ENCODE measurements at regions not wholly inside any gene's neighbourhood (a gene's known extent, or its start where the extent isn't known, plus 50 kb on each side); places are given as distances from the start of the nearest gene placed in this dataset.

- H2AFZ ChIP-seq (ENCODE audit: low read depth, low read length, poor library complexity, severe bottlenecking): no peak overlapping the region
- DNase-seq (ENCODE audit: low read depth, low spot score): no peak
- no peaks in the 10 kb centered on the region for H3K79me2 ChIP-seq (ENCODE audit: insufficient read depth, low read length)
- POLR2A ChIA-PET: no interaction called here
- intact Hi-C loops (cut with micrococcal nuclease): no loop called here
- no peak overlapping the region for H3K9ac ChIP-seq (ENCODE audit: low read length)
- no peaks in the 10 kb centered on the region for H4K20me1 ChIP-seq (ENCODE audit: insufficient read depth)
- H3K4me1 ChIP-seq (ENCODE audit: control insufficient read depth in 1 of 2, insufficient read depth in 2 of 2, low read length in 2 of 2): no peaks in the 10 kb centered on the region
- RAD21 ChIA-PET (ENCODE audit: low non-redundant PET in 1 of 2, low total read pairs in 2 of 2, uncharacterized antibody in 2 of 2, unreplicated experiment in 2 of 2): no interaction called here
- no peak overlapping the region for H3K4me3 ChIP-seq (replicated peaks in 1 of 2; ENCODE audit: low read depth in 1 of 2, low read length in 2 of 2)
- no peaks in the 10 kb centered on the region for H3K9me2 ChIP-seq (ENCODE audit: insufficient read depth)
- no peaks in the 10 kb centered on the region for H3K27me3 ChIP-seq (ENCODE audit: insufficient read depth, low read length)
- H3K36me3 ChIP-seq (ENCODE audit: control insufficient read depth in 1 of 2, insufficient read depth in 2 of 2, low read length in 2 of 2): no peaks in the 10 kb centered on the region
- H3K4me2 ChIP-seq (ENCODE audit: low read length): no peak overlapping the region
- CTCF ChIA-PET: no interaction called here
- no peaks in the 10 kb centered on the region for H3K9me3 ChIP-seq (ENCODE audit: control insufficient read depth in 1 of 2, insufficient read depth in 1 of 2, low read depth in 1 of 2, low read length in 2 of 2)
- ATAC-seq: no peak
- no peak for TF ChIP-seq POLR2A (IDR thresholded peaks at IDR 0.05; ENCODE audit: borderline replicate concordance, extremely low read depth, insufficient read depth, insufficient read length)
- TF ChIP-seq CEBPB (IDR thresholded peaks at IDR 0.05; ENCODE audit: low read depth): no peak
- H3K27ac ChIP-seq (ENCODE audit: low read depth, low read length): no peak overlapping the region
- BruUV-seq (replicated peaks): no TSS peak
These were observed 470.3 kb downstream of the ZNF608 start for GRCh38 chr5:124276166-124276565.

- ChIA-PET RAD21 (ENCODE audit: low non-redundant PET in 1 of 2, low total read pairs in 2 of 2, uncharacterized antibody in 2 of 2, unreplicated experiment in 2 of 2) (no interaction called here), CTCF (no interaction called here), POLR2A (no interaction called here)
- no peaks in the 10 kb centered on the region for H3K9me2 ChIP-seq (ENCODE audit: insufficient read depth)
- H3K4me1 ChIP-seq (ENCODE audit: control insufficient read depth in 1 of 2, insufficient read depth in 2 of 2, low read length in 2 of 2): no peaks in the 10 kb centered on the region
- DNase-seq (ENCODE audit: low read depth, low spot score): no peak
- H4K20me1 ChIP-seq (ENCODE audit: insufficient read depth): no peaks in the 10 kb centered on the region
- H3K9ac ChIP-seq (ENCODE audit: low read length): no peak overlapping the region
- H3K9me3 ChIP-seq (ENCODE audit: control insufficient read depth in 1 of 2, insufficient read depth in 1 of 2, low read depth in 1 of 2, low read length in 2 of 2): no peaks in the 10 kb centered on the region
- H3K79me2 ChIP-seq (ENCODE audit: insufficient read depth, low read length): no peaks in the 10 kb centered on the region
- TF ChIP-seq SP1 (IDR thresholded peaks at IDR 0.05; ENCODE audit: low read depth): no peak
- ATAC-seq: no peak
- no peaks in the 10 kb centered on the region for H3K27me3 ChIP-seq (ENCODE audit: insufficient read depth, low read length)
- BruUV-seq (replicated peaks): no TSS peak
- intact Hi-C loops (cut with micrococcal nuclease): no loop called here
- H3K4me2 ChIP-seq (ENCODE audit: low read length): no peak overlapping the region
- no peak overlapping the region for H3K27ac ChIP-seq (ENCODE audit: low read depth, low read length)
- no peaks in the 10 kb centered on the region for H3K36me3 ChIP-seq (ENCODE audit: control insufficient read depth in 1 of 2, insufficient read depth in 2 of 2, low read length in 2 of 2)
- no peak overlapping the region for H3K4me3 ChIP-seq (replicated peaks in 1 of 2; ENCODE audit: low read depth in 1 of 2, low read length in 2 of 2)
- no peak overlapping the region for H2AFZ ChIP-seq (ENCODE audit: low read depth, low read length, poor library complexity, severe bottlenecking)
These were observed 471.5 kb downstream of the ZNF608 start for GRCh38 chr5:124274949-124275348.

- no peaks in the 10 kb centered on the region for H3K27me3 ChIP-seq (ENCODE audit: insufficient read depth, low read length)
- H3K4me1 ChIP-seq (ENCODE audit: control insufficient read depth in 1 of 2, insufficient read depth in 2 of 2, low read length in 2 of 2): no peaks in the 10 kb centered on the region
- no peaks in the 10 kb centered on the region for H3K9me2 ChIP-seq (ENCODE audit: insufficient read depth)
- POLR2A ChIA-PET: no interaction called here
- no peak overlapping the region for H3K27ac ChIP-seq (ENCODE audit: low read depth, low read length)
- H3K4me2 ChIP-seq (ENCODE audit: low read length): no peak overlapping the region
- DNase-seq (ENCODE audit: low read depth, low spot score) (no peak), ATAC-seq (no peak)
- no peak overlapping the region for H2AFZ ChIP-seq (ENCODE audit: low read depth, low read length, poor library complexity, severe bottlenecking)
- intact Hi-C loops (cut with micrococcal nuclease): no loop called here
- no peak overlapping the region for H3K9ac ChIP-seq (ENCODE audit: low read length)
- H3K4me3 ChIP-seq (replicated peaks in 1 of 2; ENCODE audit: low read depth in 1 of 2, low read length in 2 of 2): no peak overlapping the region
- H3K9me3 ChIP-seq (ENCODE audit: control insufficient read depth in 1 of 2, insufficient read depth in 1 of 2, low read depth in 1 of 2, low read length in 2 of 2): no peaks in the 10 kb centered on the region
- no peaks in the 10 kb centered on the region for H3K36me3 ChIP-seq (ENCODE audit: control insufficient read depth in 1 of 2, insufficient read depth in 2 of 2, low read length in 2 of 2)
- CTCF ChIA-PET: no interaction called here
- BruUV-seq (replicated peaks): no TSS peak
- H3K79me2 ChIP-seq (ENCODE audit: insufficient read depth, low read length): no peaks in the 10 kb centered on the region
- RAD21 ChIA-PET (ENCODE audit: low non-redundant PET in 1 of 2, low total read pairs in 2 of 2, uncharacterized antibody in 2 of 2, unreplicated experiment in 2 of 2): no interaction called here
- H4K20me1 ChIP-seq (ENCODE audit: insufficient read depth): no peaks in the 10 kb centered on the region
- TF ChIP-seq CTCF (IDR thresholded peaks at IDR 0.05 in 2 of 3, conservative IDR thresholded peaks at IDR 0.05 in 1 of 3; ENCODE audit: borderline replicate concordance in 1 of 3, insufficient read depth in 1 of 3, low read depth in 2 of 3, low read length in 2 of 3) (no peak), ZNF274 (IDR thresholded peaks at IDR 0.05; ENCODE audit: low read depth, low read length) (no peak), SP1 (IDR thresholded peaks at IDR 0.05; ENCODE audit: low read depth) (no peak), CBX3 (IDR thresholded peaks at IDR 0.05; ENCODE audit: low read depth) (no peak), JUND (IDR thresholded peaks at IDR 0.05) (no peak), RAD21 (IDR thresholded peaks at IDR 0.05; ENCODE audit: low read depth) (no peak), ATF3 (IDR thresholded peaks at IDR 0.05) (no peak), EGR1 (IDR thresholded peaks at IDR 0.05; ENCODE audit: low read depth) (no peak), POLR2AphosphoS5 (IDR thresholded peaks at IDR 0.05; ENCODE audit: low read depth, low read length) (no peak)
- TF ChIP-seq, protein P1, sequence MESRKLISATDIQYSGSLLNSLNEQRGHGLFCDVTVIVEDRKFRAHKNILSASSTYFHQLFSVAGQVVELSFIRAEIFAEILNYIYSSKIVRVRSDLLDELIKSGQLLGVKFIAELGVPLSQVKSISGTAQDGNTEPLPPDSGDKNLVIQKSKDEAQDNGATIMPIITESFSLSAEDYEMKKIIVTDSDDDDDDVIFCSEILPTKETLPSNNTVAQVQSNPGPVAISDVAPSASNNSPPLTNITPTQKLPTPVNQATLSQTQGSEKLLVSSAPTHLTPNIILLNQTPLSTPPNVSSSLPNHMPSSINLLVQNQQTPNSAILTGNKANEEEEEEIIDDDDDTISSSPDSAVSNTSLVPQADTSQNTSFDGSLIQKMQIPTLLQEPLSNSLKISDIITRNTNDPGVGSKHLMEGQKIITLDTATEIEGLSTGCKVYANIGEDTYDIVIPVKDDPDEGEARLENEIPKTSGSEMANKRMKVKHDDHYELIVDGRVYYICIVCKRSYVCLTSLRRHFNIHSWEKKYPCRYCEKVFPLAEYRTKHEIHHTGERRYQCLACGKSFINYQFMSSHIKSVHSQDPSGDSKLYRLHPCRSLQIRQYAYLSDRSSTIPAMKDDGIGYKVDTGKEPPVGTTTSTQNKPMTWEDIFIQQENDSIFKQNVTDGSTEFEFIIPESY (IDR thresholded peaks at IDR 0.05; ENCODE audit: extremely low read depth, insufficient replicate concordance, low read length): no peak
These were observed 481.9 kb downstream of the ZNF608 start for GRCh38 chr5:124264499-124264898.

Measured in HCT116 (cell line).